IMR-90 (cell line): ENCODE measurements at regions not wholly inside any gene's neighbourhood (a gene's known extent, or its start where the extent isn't known, plus 50 kb on each side); places are given as distances from the start of the nearest gene placed in this dataset.

Experiments used
- CTCF ChIP-seq: conservative IDR thresholded peaks from 2 replicates; pipeline ENCODE4 v1.5.1; 2012; ENCODE audit warnings: mild to moderate bottlenecking, low read depth, low read length, improper control_type of control experiment
- MXI1 ChIP-seq: IDR thresholded peaks from 2 replicates; pipeline ENCODE4 v1.6.1; 2012; ENCODE audit warnings: low read depth, mild to moderate bottlenecking, low read length, moderate library complexity, borderline replicate concordance
- NFE2L2 ChIP-seq: fragments of 150-350 bp; IDR thresholded peaks from 2 replicates; pipeline ENCODE4 v1.6.1; 2016; ENCODE audit warnings: low read depth, mild to moderate bottlenecking, low read length
- POLR2A ChIP-seq: IDR thresholded peaks from 2 replicates; pipeline ENCODE4 v1.6.1; 2012; ENCODE audit warnings: mild to moderate bottlenecking, low read depth, low read length

- TF ChIP-seq CTCF (no peak), MXI1 (no peak), NFE2L2 (no peak), POLR2A (no peak)
Observed at GRCh38 chr3:144063306-144063705, 91.7 kb downstream of the DIPK2A start.
